H9 (cell line): ENCODE measurements at regions not wholly inside any gene's neighbourhood (a gene's known extent, or its start where the extent isn't known, plus 50 kb on each side); places are given as distances from the start of the nearest gene placed in this dataset.

Source experiments
- DNase-seq: peaks from one replicate; pipeline ENCODE4 v3.0.0-alpha.2; 2017
- H2AFZ ChIP-seq: one replicate; pipeline ENCODE4 v1.6.1; 2013; ENCODE audit warnings: mild to moderate bottlenecking, low read length, control low read depth, moderate library complexity
- H2AK5ac ChIP-seq: 2 replicates; pipeline ENCODE4 v1.6.1; 2013; ENCODE audit warnings: low read length, control low read depth, mixed read lengths; ENCODE audit not compliant: insufficient read length
- H2BK120ac ChIP-seq: one replicate; pipeline ENCODE4 v1.6.1; 2013; ENCODE audit warnings: low read depth, mild to moderate bottlenecking, low read length, control low read depth, inconsistent platforms; ENCODE audit not compliant: poor library complexity, severe bottlenecking
- H2BK12ac ChIP-seq: 2 replicates; pipeline ENCODE4 v1.6.1; 2013; ENCODE audit warnings: low read length, control low read depth, mixed read lengths, low read depth; ENCODE audit not compliant: insufficient read length
- H2BK15ac ChIP-seq: 2 replicates; pipeline ENCODE4 v1.6.1; 2013; ENCODE audit warnings: low read depth, low read length, control low read depth
- H2BK20ac ChIP-seq: one replicate; pipeline ENCODE4 v1.6.1; 2013; ENCODE audit warnings: low read depth, mild to moderate bottlenecking, low read length, control low read depth, inconsistent platforms; ENCODE audit not compliant: poor library complexity, severe bottlenecking
- H2BK5ac ChIP-seq: 2 replicates; pipeline ENCODE4 v1.6.1; 2013; ENCODE audit warnings: low read length, control low read depth, mixed read lengths; ENCODE audit not compliant: insufficient read length
- H3K14ac ChIP-seq: 2 replicates; pipeline ENCODE4 v1.6.1; 2013; ENCODE audit warnings: low read length, control low read depth; ENCODE audit not compliant: insufficient read depth
- H3K18ac ChIP-seq: 2 replicates; pipeline ENCODE4 v1.6.1; 2013; ENCODE audit warnings: low read depth, mild to moderate bottlenecking, mixed read lengths, low read length, control low read depth; ENCODE audit not compliant: insufficient read length
- H3K23ac ChIP-seq: 2 replicates; pipeline ENCODE4 v1.6.1; 2013; ENCODE audit warnings: low read length, control low read depth, mixed read lengths, low read depth; ENCODE audit not compliant: insufficient read length
- H3K23me2 ChIP-seq: 2 replicates; pipeline ENCODE4 v1.6.1; 2013; ENCODE audit warnings: low read depth, mild to moderate bottlenecking, mixed read lengths, low read length, control low read depth; ENCODE audit not compliant: insufficient read length, poor library complexity, severe bottlenecking
- H3K27ac ChIP-seq: 2 replicates; pipeline ENCODE4 v1.5.1; 2013; ENCODE audit warnings: low read length, control low read depth, mixed read lengths, low read depth; ENCODE audit not compliant: insufficient read length
- H3K27me3 ChIP-seq: 2 replicates; pipeline ENCODE4 v1.6.1; 2013; ENCODE audit warnings: low read length, control low read depth, inconsistent platforms; ENCODE audit not compliant: insufficient read depth
- H3K4ac ChIP-seq: 2 replicates; pipeline ENCODE4 v1.6.1; 2013; ENCODE audit warnings: low read depth, mild to moderate bottlenecking, control low read depth, inconsistent platforms, low read length, moderate library complexity
- H3K4me1 ChIP-seq: 2 replicates; pipeline ENCODE4 v1.6.1; 2013; ENCODE audit warnings: low read length, control low read depth, inconsistent platforms; ENCODE audit not compliant: insufficient read depth
- H3K4me2 ChIP-seq: 2 replicates; pipeline ENCODE4 v1.6.1; 2013; ENCODE audit warnings: low read length, control low read depth, mixed read lengths; ENCODE audit not compliant: insufficient read length, insufficient read depth
- H3K56ac ChIP-seq: 2 replicates; pipeline ENCODE4 v1.6.1; 2013; ENCODE audit warnings: low read depth, mild to moderate bottlenecking, mixed read lengths, low read length, control low read depth; ENCODE audit not compliant: insufficient read length
- H3K79me1 ChIP-seq: 2 replicates; pipeline ENCODE4 v1.6.1; 2013; ENCODE audit warnings: low read depth, mild to moderate bottlenecking, moderate library complexity, low read length, control low read depth, inconsistent platforms; ENCODE audit not compliant: insufficient read depth, poor library complexity, severe bottlenecking
- H3K79me2 ChIP-seq: 2 replicates; pipeline ENCODE4 v1.6.1; 2013; ENCODE audit warnings: low read length, control low read depth, inconsistent platforms; ENCODE audit not compliant: insufficient read depth
- H3K9ac ChIP-seq: 2 replicates; pipeline ENCODE4 v1.6.1; 2013; ENCODE audit warnings: low read length, control low read depth, mixed read lengths; ENCODE audit not compliant: insufficient read length; ENCODE audit errors: extremely low read depth
- H3K9me3 ChIP-seq: one replicate; pipeline ENCODE4 v1.6.1; 2013; ENCODE audit warnings: low read depth, low read length, inconsistent platforms; ENCODE audit not compliant: control insufficient read depth
- H3T11ph ChIP-seq: one replicate; pipeline ENCODE4 v1.6.1; 2013; ENCODE audit warnings: mild to moderate bottlenecking, low read length, control low read depth, inconsistent platforms
- H4K20me1 ChIP-seq: one replicate; pipeline ENCODE4 v1.6.1; 2013; ENCODE audit not compliant: control insufficient read depth, insufficient read length, insufficient read depth
- H4K5ac ChIP-seq: 2 replicates; pipeline ENCODE4 v1.6.1; 2013; ENCODE audit warnings: low read depth, mild to moderate bottlenecking, mixed read lengths, low read length, control low read depth; ENCODE audit not compliant: insufficient read length
- H4K8ac ChIP-seq: replicated peaks from 2 replicates; pipeline ENCODE4 v1.6.1; 2013; ENCODE audit warnings: low read length, control low read depth, mixed read lengths, low read depth; ENCODE audit not compliant: insufficient read length
- H4K91ac ChIP-seq: 2 replicates; pipeline ENCODE4 v1.6.1; 2013; ENCODE audit warnings: low read depth, mild to moderate bottlenecking, moderate library complexity, mixed read lengths, low read length, control low read depth; ENCODE audit not compliant: insufficient read length
- H3K27ac Mint-ChIP-seq, 3 experiments: 2 replicates in 2 of 3; 3 replicates in 1 of 3; pipeline ENCODE4 v1.8.0; 2020 to 2021; ENCODE audit warnings: mixed read lengths in 3 of 3, mild to moderate bottlenecking in 1 of 3, moderate library complexity in 1 of 3
- H3K27me3 Mint-ChIP-seq: 2 replicates; pipeline ENCODE4 v1.8.0; 2021; ENCODE audit warnings: low read depth, mild to moderate bottlenecking, moderate library complexity, mixed read lengths
- H3K36me3 Mint-ChIP-seq, 3 experiments: 2 replicates in 2 of 3; 3 replicates in 1 of 3; pipeline ENCODE4 v1.8.0; 2020 to 2021; ENCODE audit warnings: low read depth in 3 of 3, mixed read lengths in 3 of 3; ENCODE audit not compliant: insufficient read depth in 1 of 3
- H3K4me1 Mint-ChIP-seq, 2 experiments: 2 replicates each; pipeline ENCODE4 v1.8.0; 2020; ENCODE audit warnings: mixed read lengths in 2 of 2
- H3K4me3 Mint-ChIP-seq, 2 experiments: 2 replicates in 1 of 2; 3 replicates in 1 of 2; pipeline ENCODE4 v1.8.0; 2020 to 2021; ENCODE audit warnings: mild to moderate bottlenecking in 2 of 2, mixed read lengths in 2 of 2, moderate library complexity in 1 of 2
- H3K9me3 Mint-ChIP-seq, 2 experiments: 2 replicates in 1 of 2; 3 replicates in 1 of 2; pipeline ENCODE4 v1.8.0; 2020; ENCODE audit warnings: mild to moderate bottlenecking in 2 of 2, mixed read lengths in 2 of 2, moderate library complexity in 1 of 2
- WGBS: extraction: QIAGEN DNeasy Blood & Tissue Kit; methylation state at CpG from one replicate; pipeline ENCODE4 v1.1.7; 2013; ENCODE audit warnings: missing lambda C conversion rate, low lambda C conversion rate, mixed read lengths; ENCODE audit not compliant: insufficient read length; ENCODE audit errors: extremely low coverage; 5-methylcytosine and 5-hydroxymethylcytosine counted together
- TF ChIP-seq, protein P1 (sequence below): fragments of 200-600 bp; sonication (generic); conservative IDR thresholded peaks from 3 replicates; pipeline ENCODE4 v1.8.0; 2021; ENCODE audit warnings: antibody characterized with exemption, mild to moderate bottlenecking

DNA sequence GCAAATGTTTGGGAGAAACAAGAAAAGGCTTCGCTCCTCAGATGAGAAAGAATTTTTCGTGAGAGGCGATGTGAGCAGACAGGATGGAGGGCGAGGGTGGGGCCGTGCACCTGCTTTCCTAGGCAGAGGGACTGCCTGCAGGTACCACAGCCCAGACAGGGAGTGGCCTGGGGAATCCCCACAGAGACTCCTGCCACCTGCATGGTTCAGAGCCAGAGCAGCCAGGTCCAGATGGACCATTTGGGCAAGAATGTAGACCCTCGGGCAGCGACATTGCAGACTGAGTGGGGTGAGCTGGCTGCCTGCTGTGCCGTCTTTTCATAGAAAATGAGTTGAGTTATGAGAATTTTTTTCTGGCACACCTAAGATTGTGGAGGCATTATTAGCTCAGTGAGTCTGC, 216.8 kb downstream of the SNX10 start:
- no peak overlapping the region for H3K4me3 Mint-ChIP-seq
- no peak overlapping the region for H2BK5ac ChIP-seq
- H3K79me2 ChIP-seq, result no peaks in the 10 kb centered on the region

More for the DNA sequence above, 216.8 kb downstream of the SNX10 start:
- no peak overlapping the region for H4K8ac ChIP-seq
- H2AK5ac ChIP-seq, result no peak overlapping the region
- no peak overlapping the region for H3K14ac ChIP-seq
- TF ChIP-seq, protein P1, sequence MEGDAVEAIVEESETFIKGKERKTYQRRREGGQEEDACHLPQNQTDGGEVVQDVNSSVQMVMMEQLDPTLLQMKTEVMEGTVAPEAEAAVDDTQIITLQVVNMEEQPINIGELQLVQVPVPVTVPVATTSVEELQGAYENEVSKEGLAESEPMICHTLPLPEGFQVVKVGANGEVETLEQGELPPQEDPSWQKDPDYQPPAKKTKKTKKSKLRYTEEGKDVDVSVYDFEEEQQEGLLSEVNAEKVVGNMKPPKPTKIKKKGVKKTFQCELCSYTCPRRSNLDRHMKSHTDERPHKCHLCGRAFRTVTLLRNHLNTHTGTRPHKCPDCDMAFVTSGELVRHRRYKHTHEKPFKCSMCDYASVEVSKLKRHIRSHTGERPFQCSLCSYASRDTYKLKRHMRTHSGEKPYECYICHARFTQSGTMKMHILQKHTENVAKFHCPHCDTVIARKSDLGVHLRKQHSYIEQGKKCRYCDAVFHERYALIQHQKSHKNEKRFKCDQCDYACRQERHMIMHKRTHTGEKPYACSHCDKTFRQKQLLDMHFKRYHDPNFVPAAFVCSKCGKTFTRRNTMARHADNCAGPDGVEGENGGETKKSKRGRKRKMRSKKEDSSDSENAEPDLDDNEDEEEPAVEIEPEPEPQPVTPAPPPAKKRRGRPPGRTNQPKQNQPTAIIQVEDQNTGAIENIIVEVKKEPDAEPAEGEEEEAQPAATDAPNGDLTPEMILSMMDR, result no peak
- no peaks in the 10 kb centered on the region; the same call in 1 of the 2 replicates for H3K27me3 Mint-ChIP-seq
- H4K5ac ChIP-seq, result no peak overlapping the region
- peak; percentile 49 for DNase-seq
- H2BK15ac ChIP-seq, result no peak overlapping the region
- no peak overlapping the region for H3K18ac ChIP-seq
- H3K4ac ChIP-seq, result no peak overlapping the region
- no peak overlapping the region for H2BK20ac ChIP-seq
- H3K4me1 Mint-ChIP-seq, result peaks cover 14 to 18% of the 10 kb centered on the region in 2 experiments
- no peaks in the 10 kb centered on the region for H3K36me3 Mint-ChIP-seq
- H3K79me1 ChIP-seq, result no peaks in the 10 kb centered on the region
- H3K56ac ChIP-seq, result no peak overlapping the region
- H2BK120ac ChIP-seq, result no peak overlapping the region
- no peaks in the 10 kb centered on the region for H3K27me3 ChIP-seq
- H3K4me2 ChIP-seq, result no peak overlapping the region
- H3K23me2 ChIP-seq, result no peaks in the 10 kb centered on the region
- no peak overlapping the region for H2BK12ac ChIP-seq
- no peak overlapping the region for H2AFZ ChIP-seq
- H3T11ph ChIP-seq, result no peak overlapping the region
- peaks cover 0 to 3% of the 10 kb centered on the region in 2 experiments; a peak in 2 of 5 replicates for H3K9me3 Mint-ChIP-seq
- no peaks in the 10 kb centered on the region for H3K9me3 ChIP-seq
- no peak overlapping the region for H3K27ac Mint-ChIP-seq
- H3K4me1 ChIP-seq, result no peaks in the 10 kb centered on the region; the same call in 1 of the 2 replicates
- no peak overlapping the region for H3K9ac ChIP-seq
- H3K27ac ChIP-seq, result no peak overlapping the region
- no peak overlapping the region for H4K91ac ChIP-seq
- H3K23ac ChIP-seq, result no peak overlapping the region
- WGBS, result no CpG with 5 or more reads among the region's 8 CpGs
- no peaks in the 10 kb centered on the region for H4K20me1 ChIP-seq
